ENCODE measurements at regions not wholly inside any gene's neighbourhood (a gene's known extent, or its start where the extent isn't known, plus 50 kb on each side); places are given as distances from the start of the nearest gene placed in this dataset.

- H3K27ac ChIP-seq (ENCODE audit: control insufficient read depth, insufficient read depth, low read length), result no peak overlapping the region
- no peak for TF ChIP-seq CTCF (optimal IDR thresholded peaks at IDR 0.05 in 1 of 3, IDR thresholded peaks at IDR 0.05 in 1 of 3, conservative IDR thresholded peaks at IDR 0.05 in 1 of 3; ENCODE audit: extremely low read depth in 1 of 3, insufficient read depth in 2 of 3, low read length in 3 of 3)
- TF ChIP-seq EZH2 (IDR thresholded peaks at IDR 0.05; ENCODE audit: low read length), result no peak
- no peaks in the 10 kb centered on the region for H3K36me3 ChIP-seq (ENCODE audit: control insufficient read depth in 2 of 2, extremely low read depth in 1 of 2, insufficient read depth in 2 of 2, low read length in 2 of 2)
- FAIRE-seq (no peak), DNase-seq (ENCODE audit: low read depth, low spot score) (no peak)
- H3K4me3 ChIP-seq (ENCODE audit: control insufficient read depth in 2 of 3, extremely low read depth in 1 of 3, insufficient read depth in 2 of 3, low read depth in 1 of 3, low read length in 3 of 3), result no peak overlapping the region
- H3K4me2 ChIP-seq (ENCODE audit: control insufficient read depth, extremely low read depth, insufficient read depth, low read depth, low read length), result no peak overlapping the region
- no peaks in the 10 kb centered on the region for H3K4me1 ChIP-seq (ENCODE audit: control insufficient read depth, extremely low read depth, insufficient read depth, low read length)
- no peaks in the 10 kb centered on the region for H4K20me1 ChIP-seq (ENCODE audit: control insufficient read depth, extremely low read depth, insufficient read depth, low read length)
- dilution Hi-C loops (cut with MboI; ENCODE audit: extremely low pct_ligation_motif_present, low sequenced_read_pairs), result no loop called here
- H2AFZ ChIP-seq (ENCODE audit: control insufficient read depth, low read length), result no peak overlapping the region
- no peaks in the 10 kb centered on the region for H3K27me3 ChIP-seq (ENCODE audit: control insufficient read depth, extremely low read depth, insufficient read depth, low read length)
- H3K9ac ChIP-seq (ENCODE audit: control insufficient read depth, extremely low read depth, insufficient read depth, low read length), result no peak overlapping the region
- H3K9me3 ChIP-seq (ENCODE audit: control insufficient read depth, low read depth, low read length), result no peaks in the 10 kb centered on the region
- H3K9me1 ChIP-seq (ENCODE audit: control insufficient read depth, extremely low read depth, insufficient read depth, low read length), result no peaks in the 10 kb centered on the region
- no peaks in the 10 kb centered on the region for H3K79me2 ChIP-seq (ENCODE audit: control insufficient read depth, insufficient read depth, low read length)
Measured at GRCh38 chr5:167332309-167332708, 959.1 kb upstream of the WWC1 start.

GRCh38 chr5:167336161-167336560 lies 955.3 kb upstream of the WWC1 start:
- Histone ChIP-seq H3K4me2 (ENCODE audit: control insufficient read depth, extremely low read depth, insufficient read depth, low read depth, low read length) (no peak overlapping the region), H3K9me3 (ENCODE audit: control insufficient read depth, low read depth, low read length) (no peaks in the 10 kb centered on the region), H3K27me3 (ENCODE audit: control insufficient read depth, extremely low read depth, insufficient read depth, low read length) (no peaks in the 10 kb centered on the region), H4K20me1 (ENCODE audit: control insufficient read depth, extremely low read depth, insufficient read depth, low read length) (no peaks in the 10 kb centered on the region), H3K79me2 (ENCODE audit: control insufficient read depth, insufficient read depth, low read length) (no peaks in the 10 kb centered on the region), H3K4me3 (ENCODE audit: control insufficient read depth in 2 of 3, extremely low read depth in 1 of 3, insufficient read depth in 2 of 3, low read depth in 1 of 3, low read length in 3 of 3) (no peak overlapping the region), H3K27ac (ENCODE audit: control insufficient read depth, insufficient read depth, low read length) (no peak overlapping the region), H3K36me3 (ENCODE audit: control insufficient read depth in 2 of 2, extremely low read depth in 1 of 2, insufficient read depth in 2 of 2, low read length in 2 of 2) (no peaks in the 10 kb centered on the region), H2AFZ (ENCODE audit: control insufficient read depth, low read length) (no peak overlapping the region), H3K9me1 (ENCODE audit: control insufficient read depth, extremely low read depth, insufficient read depth, low read length) (no peaks in the 10 kb centered on the region), H3K9ac (ENCODE audit: control insufficient read depth, extremely low read depth, insufficient read depth, low read length) (no peak overlapping the region), H3K4me1 (ENCODE audit: control insufficient read depth, extremely low read depth, insufficient read depth, low read length) (no peaks in the 10 kb centered on the region)
- FAIRE-seq (no peak), DNase-seq (ENCODE audit: low read depth, low spot score) (no peak)
- TF ChIP-seq EZH2 (IDR thresholded peaks at IDR 0.05; ENCODE audit: low read length) (no peak), CTCF (optimal IDR thresholded peaks at IDR 0.05 in 1 of 3, IDR thresholded peaks at IDR 0.05 in 1 of 3, conservative IDR thresholded peaks at IDR 0.05 in 1 of 3; ENCODE audit: extremely low read depth in 1 of 3, insufficient read depth in 2 of 3, low read length in 3 of 3) (no peak)
- dilution Hi-C loops (cut with MboI; ENCODE audit: extremely low pct_ligation_motif_present, low sequenced_read_pairs), result no loop called here

All from keratinocyte (primary cell).